Bronchial epithelial cell (primary cell): ENCODE measurements at regions not wholly inside any gene's neighbourhood (a gene's known extent, or its start where the extent isn't known, plus 50 kb on each side); places are given as distances from the start of the nearest gene placed in this dataset.

Experiments used
- DNase-seq: peaks from one replicate; pipeline ENCODE4 v3.0.0-alpha.2; 2010; ENCODE audit warnings: low read depth
- FAIRE-seq: peaks from 2 replicates; lab custom pipeline; 2011; peaks lifted over from hg19 to GRCh38; lab: Jason Lieb, UNC
- H3K27me3 ChIP-seq: 2 replicates; pipeline ENCODE4 v1.5.1; 2011; ENCODE audit warnings: low read length; ENCODE audit not compliant: control insufficient read depth, insufficient read depth
- H3K36me3 ChIP-seq: 2 replicates; pipeline ENCODE4 v1.5.1; 2011; ENCODE audit warnings: low read length; ENCODE audit not compliant: control insufficient read depth, insufficient read depth
- H3K4me3 ChIP-seq: 2 replicates; pipeline ENCODE4 v1.5.1; 2011; ENCODE audit warnings: mild to moderate bottlenecking, low read depth, low read length, control low read depth
- CTCF ChIP-seq: IDR thresholded peaks from 2 replicates; pipeline ENCODE4 v1.5.1; 2011; ENCODE audit warnings: mild to moderate bottlenecking, moderate library complexity, low read length, control low read depth, inconsistent platforms; ENCODE audit not compliant: insufficient read depth, severe bottlenecking

GRCh38 chr7:26592011-26592410 lies 272.4 kb downstream of the SKAP2 start:
- Histone ChIP-seq H3K4me3 (no peak overlapping the region), H3K36me3 (no peaks in the 10 kb centered on the region), H3K27me3 (peaks cover 4% of the 10 kb centered on the region)
- DNase-seq: no peak
- TF ChIP-seq CTCF: no peak
- FAIRE-seq: no peak

- no peak for TF ChIP-seq CTCF
- FAIRE-seq (no peak), DNase-seq (no peak)
- H3K36me3 ChIP-seq: no peaks in the 10 kb centered on the region
- peaks cover 4% of the 10 kb centered on the region for H3K27me3 ChIP-seq
- H3K4me3 ChIP-seq: no peak overlapping the region
Measured at GRCh38 chr7:26593393-26593792, 271.0 kb downstream of the SKAP2 start.

GRCh38 chr7:26593896-26594295 lies 270.5 kb downstream of the SKAP2 start:
- H3K27me3 ChIP-seq: peaks cover 4% of the 10 kb centered on the region
- no peak for TF ChIP-seq CTCF
- H3K36me3 ChIP-seq: no peaks in the 10 kb centered on the region
- DNase-seq (no peak), FAIRE-seq (no peak)
- no peak overlapping the region for H3K4me3 ChIP-seq

GRCh38 chr7:26594553-26594952 lies 269.8 kb downstream of the SKAP2 start:
- no peaks in the 10 kb centered on the region for H3K36me3 ChIP-seq
- no peak for DNase-seq
- H3K27me3 ChIP-seq: peaks cover 4% of the 10 kb centered on the region
- no peak for FAIRE-seq
- H3K4me3 ChIP-seq: no peak overlapping the region
- no peak for TF ChIP-seq CTCF

- DNase-seq: no peak
- Histone ChIP-seq H3K36me3 (no peaks in the 10 kb centered on the region), H3K4me3 (no peak overlapping the region), H3K27me3 (peaks cover 4% of the 10 kb centered on the region)
- no peak for TF ChIP-seq CTCF
- FAIRE-seq: no peak
Measured at GRCh38 chr7:26598867-26599266, 265.5 kb downstream of the SKAP2 start.

- no peak for TF ChIP-seq CTCF
- Histone ChIP-seq H3K36me3 (no peaks in the 10 kb centered on the region), H3K4me3 (no peak overlapping the region), H3K27me3 (peaks cover 4% of the 10 kb centered on the region)
- FAIRE-seq: no peak
- DNase-seq: no peak
Measured at GRCh38 chr7:26599982-26600381, 264.4 kb downstream of the SKAP2 start.
